H1 (cell line): ENCODE measurements at regions not wholly inside any gene's neighbourhood (a gene's known extent, or its start where the extent isn't known, plus 50 kb on each side); places are given as distances from the start of the nearest gene placed in this dataset.

Experiments
- CTCF ChIA-PET: fragments of 300-600 bp; sonication (Branson Sonifier 250); formaldehyde crosslinking; loops from one replicate; lab custom pipeline; 2021; ENCODE audit not compliant: partially characterized antibody; lab: Charles Lee
- POLR2A ChIA-PET: fragments of 300-600 bp; sonication (Branson Sonifier 250); formaldehyde crosslinking; loops from one replicate; lab custom pipeline; 2021; ENCODE audit warnings: inconsistent platforms; ENCODE audit not compliant: partially characterized antibody; lab: Charles Lee
- DNase-seq, 2 experiments: peaks; one replicate each; pipeline versions ENCODE4 v3.0.0 to v3.0.0-alpha.2; 2010 to 2022; ENCODE audit warnings: low spot score in 2 of 2, low read depth in 1 of 2, mixed read lengths in 1 of 2
- FAIRE-seq: peaks from 2 replicates; lab custom pipeline; 2011; peaks lifted over from hg19 to GRCh38; lab: Jason Lieb, UNC
- H2AFZ ChIP-seq: 2 replicates; pipeline ENCODE4 v1.8.1; 2012; ENCODE audit warnings: low read length, inconsistent platforms
- H2AK5ac ChIP-seq: 2 replicates; pipeline ENCODE4 v1.6.1; 2013; ENCODE audit warnings: low read depth, low read length
- H2BK120ac ChIP-seq: replicated peaks from 2 replicates; pipeline ENCODE3; 2013; ENCODE audit warnings: low read depth, low read length, inconsistent platforms
- H2BK12ac ChIP-seq: 2 replicates; pipeline ENCODE4 v1.6.1; 2013; ENCODE audit warnings: low read depth, low read length
- H2BK15ac ChIP-seq: 2 replicates; pipeline ENCODE4 v1.6.1; 2013; ENCODE audit warnings: low read length
- H2BK20ac ChIP-seq: 2 replicates; pipeline ENCODE4 v1.6.1; 2013; ENCODE audit warnings: low read length
- H2BK5ac ChIP-seq: 2 replicates; pipeline ENCODE4 v1.6.1; 2013; ENCODE audit warnings: low read depth, low read length
- H3K14ac ChIP-seq: 2 replicates; pipeline ENCODE4 v1.6.1; 2013; ENCODE audit warnings: inconsistent platforms; ENCODE audit not compliant: insufficient read length
- H3K18ac ChIP-seq: 2 replicates; pipeline ENCODE4 v1.6.1; 2013; ENCODE audit warnings: low read length; ENCODE audit errors: extremely low read depth
- H3K23ac ChIP-seq: 2 replicates; pipeline ENCODE4 v1.6.1; 2013; ENCODE audit warnings: inconsistent platforms; ENCODE audit not compliant: insufficient read length
- H3K23me2 ChIP-seq: 2 replicates; pipeline ENCODE4 v1.6.1; 2013; ENCODE audit warnings: low read depth, low read length
- H3K27ac ChIP-seq: 2 replicates; pipeline ENCODE4 v1.6.1; 2011; ENCODE audit warnings: low read depth, low read length, inconsistent platforms
- H3K27me3 ChIP-seq, 4 experiments: replicated peaks in 1 of 4; 1 replicate in 1 of 4; 2 replicates in 3 of 4; pipeline versions ENCODE4 v1.6.1 to v1.8.1; 2011 to 2013; ENCODE audit warnings: low read length in 3 of 4, mild to moderate bottlenecking in 3 of 4, inconsistent platforms in 2 of 4, mixed read lengths in 2 of 4, moderate library complexity in 1 of 4; ENCODE audit not compliant: control insufficient read depth in 3 of 4, insufficient read depth in 3 of 4; ENCODE audit errors: extremely low read depth in 1 of 4
- H3K36me3 ChIP-seq, 4 experiments: 2 replicates each; pipeline versions ENCODE4 v1.6.1 to v1.8.1; 2011 to 2013; ENCODE audit warnings: mild to moderate bottlenecking in 4 of 4, low read length in 3 of 4, moderate library complexity in 2 of 4, control low read depth in 1 of 4, inconsistent platforms in 1 of 4; ENCODE audit not compliant: insufficient read depth in 4 of 4, control insufficient read depth in 2 of 4
- H3K4ac ChIP-seq: replicated peaks from 2 replicates; pipeline ENCODE3; 2013; ENCODE audit warnings: low read length, low read depth, mixed read lengths, inconsistent platforms; ENCODE audit not compliant: insufficient read length
- H3K4me1 ChIP-seq, 4 experiments: replicated peaks in 1 of 4; 1 replicate in 1 of 4; 2 replicates in 3 of 4; pipeline versions ENCODE4 v1.6.1 to v1.8.1; 2011 to 2013; ENCODE audit warnings: low read length in 3 of 4, inconsistent platforms in 2 of 4, mixed read lengths in 1 of 4; ENCODE audit not compliant: insufficient read depth in 4 of 4, control insufficient read depth in 3 of 4
- H3K4me2 ChIP-seq, 2 experiments: 2 replicates each; pipeline versions ENCODE4 v1.6.1 to v1.8.1; 2011 to 2013; ENCODE audit warnings: low read depth in 2 of 2, low read length in 2 of 2, control low read depth in 1 of 2, inconsistent platforms in 1 of 2, mild to moderate bottlenecking in 1 of 2; ENCODE audit not compliant: insufficient read depth in 1 of 2
- H3K4me3 ChIP-seq, 4 experiments: fragments of 200-600, 300-600 bp in 1 of 4; sonication (generic), shearing (Covaris generic), sonication (Bioruptor Twin) in 1 of 4; 2 replicates each; pipeline versions ENCODE4 v1.5.1 to v1.8.1; 2011 to 2016; ENCODE audit warnings: low read length in 4 of 4, low read depth in 3 of 4, control low read depth in 2 of 4, inconsistent platforms in 2 of 4, mild to moderate bottlenecking in 2 of 4, mixed read lengths in 1 of 4, moderate library complexity in 1 of 4; ENCODE audit not compliant: insufficient read depth in 2 of 4; ENCODE audit errors: extremely low read depth in 1 of 4
- H3K56ac ChIP-seq: replicated peaks from 2 replicates; pipeline ENCODE3; 2013; ENCODE audit warnings: low read depth, mild to moderate bottlenecking, mixed read lengths, low read length, inconsistent platforms; ENCODE audit not compliant: insufficient read length
- H3K79me1 ChIP-seq: 2 replicates; pipeline ENCODE4 v1.6.1; 2013; ENCODE audit warnings: low read depth, low read length, control low read depth
- H3K79me2 ChIP-seq, 2 experiments: 2 replicates each; pipeline versions ENCODE4 v1.6.1 to v1.8.1; 2012 to 2013; ENCODE audit warnings: low read length in 2 of 2, mild to moderate bottlenecking in 2 of 2, inconsistent platforms in 1 of 2; ENCODE audit not compliant: insufficient read depth in 2 of 2, control insufficient read depth in 1 of 2
- H3K9ac ChIP-seq, 4 experiments: replicated peaks in 1 of 4; 1 replicate in 1 of 4; 2 replicates in 3 of 4; pipeline versions ENCODE4 v1.6.1 to v1.8.1; 2011 to 2013; ENCODE audit warnings: low read depth in 3 of 4, low read length in 3 of 4, control low read depth in 2 of 4, mild to moderate bottlenecking in 2 of 4, moderate library complexity in 2 of 4, inconsistent platforms in 1 of 4; ENCODE audit errors: extremely low read depth in 1 of 4
- H3K9me3 ChIP-seq, 2 experiments: 2 replicates each; pipeline versions ENCODE4 v1.6.1 to v1.8.1; 2012 to 2013; ENCODE audit warnings: mild to moderate bottlenecking in 2 of 2, moderate library complexity in 2 of 2, control low read depth in 1 of 2, inconsistent platforms in 1 of 2, low read depth in 1 of 2, low read length in 1 of 2, mixed read lengths in 1 of 2; ENCODE audit not compliant: insufficient read depth in 2 of 2
- H4K20me1 ChIP-seq, 2 experiments: replicated peaks in 1 of 2; 2 replicates each; pipeline versions ENCODE3 to v1.8.1; 2011 to 2013; ENCODE audit warnings: inconsistent platforms in 2 of 2, low read length in 2 of 2, mild to moderate bottlenecking in 1 of 2; ENCODE audit not compliant: insufficient read depth in 2 of 2, control insufficient read depth in 1 of 2
- H4K5ac ChIP-seq: 2 replicates; pipeline ENCODE4 v1.6.1; 2013; ENCODE audit warnings: low read length, low read depth, mixed read lengths, inconsistent platforms; ENCODE audit not compliant: insufficient read length
- H4K8ac ChIP-seq: 2 replicates; pipeline ENCODE4 v1.8.0; 2013; ENCODE audit warnings: mild to moderate bottlenecking, moderate library complexity, low read length, inconsistent platforms; ENCODE audit not compliant: insufficient read depth; ENCODE audit errors: extremely low read depth
- H4K91ac ChIP-seq: replicated peaks from 2 replicates; pipeline ENCODE3; 2013; ENCODE audit warnings: low read length, mixed read lengths, inconsistent platforms; ENCODE audit not compliant: insufficient read length
- BACH1 ChIP-seq: IDR thresholded peaks from 2 replicates; pipeline ENCODE4 v1.6.1; 2012; ENCODE audit warnings: low read length, improper control_type of control experiment
- BCL11A ChIP-seq, 2 experiments: IDR thresholded peaks; one replicate each; pipeline ENCODE4 v1.6.1; 2011; ENCODE audit warnings: low read depth in 2 of 2, low read length in 2 of 2, mild to moderate bottlenecking in 2 of 2
- CHD2 ChIP-seq: IDR thresholded peaks from 2 replicates; pipeline ENCODE4 v1.6.1; 2012; ENCODE audit warnings: low read length, improper control_type of control experiment
- CREB1 ChIP-seq: IDR thresholded peaks from 2 replicates; pipeline ENCODE4 v1.6.1; 2012; ENCODE audit warnings: inconsistent platforms
- CTBP2 ChIP-seq: IDR thresholded peaks from 2 replicates; pipeline ENCODE4 v1.7.0; 2011; ENCODE audit warnings: borderline replicate concordance, mild to moderate bottlenecking, moderate library complexity, mixed read lengths, low read length; ENCODE audit not compliant: insufficient read depth, insufficient read length
- EZH2 ChIP-seq: fragments of 200-600 bp; sonication (generic); IDR thresholded peaks from 2 replicates; pipeline ENCODE4 v1.7.1; 2012; ENCODE audit warnings: low read depth, mild to moderate bottlenecking, moderate library complexity, low read length, inconsistent platforms; ENCODE audit not compliant: severe bottlenecking
- GTF2F1 ChIP-seq: IDR thresholded peaks from 2 replicates; pipeline ENCODE4 v1.6.1; 2012; ENCODE audit warnings: low read depth, low read length, improper control_type of control experiment, borderline replicate concordance
- JUND ChIP-seq: IDR thresholded peaks from 2 replicates; pipeline ENCODE4 v1.6.1; 2011; ENCODE audit warnings: mild to moderate bottlenecking, improper control_type of control experiment, low read length
- KDM5A ChIP-seq: fragments of 200-600 bp; IDR thresholded peaks from 2 replicates; pipeline ENCODE4 v1.7.1; 2012; ENCODE audit warnings: mild to moderate bottlenecking, low read length, inconsistent platforms, mixed read lengths
- RXRA ChIP-seq: IDR thresholded peaks from 2 replicates; pipeline ENCODE4 v1.6.1; 2011; ENCODE audit warnings: low read depth, mild to moderate bottlenecking, low read length, moderate library complexity; ENCODE audit not compliant: insufficient read depth
- SIRT6 ChIP-seq: IDR thresholded peaks from one replicate; pipeline ENCODE4 v1.7.1; 2012; ENCODE audit warnings: low read length, inconsistent platforms
- SP4 ChIP-seq: IDR thresholded peaks from 2 replicates; pipeline ENCODE4 v1.6.1; 2012; ENCODE audit warnings: low read length, inconsistent platforms
- SUZ12 ChIP-seq: fragments of 200-600 bp; sonication (generic); IDR thresholded peaks from 2 replicates; pipeline ENCODE4 v1.6.1; 2012; ENCODE audit warnings: mild to moderate bottlenecking, inconsistent platforms, low read length, moderate library complexity, mixed read lengths
- WGBS, 2 experiments: shearing (Covaris generic) in 1 of 2; methylation state at CpG; one replicate each; pipeline versions ENCODE4 v1.1.6 to v1.1.7; 2013 to 2015; ENCODE audit warnings: low lambda C conversion rate in 2 of 2, mixed read lengths in 2 of 2, inconsistent platforms in 1 of 2, low coverage in 1 of 2, missing lambda C conversion rate in 1 of 2; ENCODE audit not compliant: insufficient replicate concordance in 2 of 2, insufficient coverage in 1 of 2, insufficient read length in 1 of 2; ENCODE audit errors: extremely low coverage in 1 of 2, missing lambda C conversion rate in 1 of 2; 5-methylcytosine and 5-hydroxymethylcytosine counted together
- TF ChIP-seq, protein P1 (sequence below), 3 experiments: IDR thresholded peaks; 1 replicate in 2 of 3; 2 replicates in 1 of 3; pipeline versions ENCODE4 v1.5.1 to v1.6.1; 2011; ENCODE audit warnings: low read length in 3 of 3, mild to moderate bottlenecking in 3 of 3, inconsistent platforms in 2 of 3, low read depth in 1 of 3, moderate library complexity in 1 of 3; ENCODE audit not compliant: insufficient read depth in 1 of 3; ENCODE audit errors: control extremely low read depth in 1 of 3

DNA sequence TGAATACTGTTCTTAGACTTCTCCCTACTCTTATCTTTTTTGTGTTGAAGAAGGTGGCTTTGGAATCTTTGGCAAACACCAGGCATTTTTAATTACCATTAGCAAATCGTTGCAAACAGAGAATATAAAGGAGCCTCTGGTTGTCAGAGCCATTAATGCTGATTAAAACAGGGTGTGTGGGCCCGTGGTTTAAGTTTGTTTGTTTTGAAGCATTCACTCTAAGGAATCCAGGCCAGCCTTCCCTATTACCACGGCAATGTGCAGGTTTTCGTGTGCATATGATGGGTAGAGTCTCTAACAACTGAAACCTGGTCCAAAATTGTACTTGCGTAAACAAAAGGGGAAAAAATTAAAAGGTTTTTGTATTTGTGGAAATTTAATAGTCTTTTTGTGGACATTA, 141.2 kb upstream of the GMNC start:
- no peaks in the 10 kb centered on the region for H3K79me1 ChIP-seq
- no peaks in the 10 kb centered on the region for H3K27me3 ChIP-seq
- no peak overlapping the region for H3K9ac ChIP-seq
- no peaks in the 10 kb centered on the region for H4K20me1 ChIP-seq
- no peak overlapping the region for H3K56ac ChIP-seq
- H3K36me3 ChIP-seq: no peaks in the 10 kb centered on the region
- H3K27ac ChIP-seq: no peak overlapping the region
- no peak overlapping the region for H2AFZ ChIP-seq
- no peak overlapping the region for H4K5ac ChIP-seq
- no peak overlapping the region for H3K4ac ChIP-seq
- no peak overlapping the region for H2AK5ac ChIP-seq
- H3K4me2 ChIP-seq: no peak overlapping the region
- H2BK5ac ChIP-seq: no peak overlapping the region
- no peak for DNase-seq
- H3K18ac ChIP-seq: no peak overlapping the region
- H3K4me1 ChIP-seq: peaks cover 0 to 2% (median 0%) of the 10 kb centered on the region in 4 experiments; a peak in 1 of 7 replicates
- no peak overlapping the region for H2BK120ac ChIP-seq
- H3K9me3 ChIP-seq: no peaks in the 10 kb centered on the region
- CTCF ChIA-PET: no interaction called here
- H4K91ac ChIP-seq: no peak overlapping the region
- no peak overlapping the region for H2BK20ac ChIP-seq
- POLR2A ChIA-PET: no interaction called here
- H3K79me2 ChIP-seq: no peaks in the 10 kb centered on the region
- FAIRE-seq: no peak
- 87% methylated on average over 5 of the region's 5 CpGs; no CpG with 5 or more reads in 1 of the 2 experiments for WGBS, 2 experiments
- H2BK15ac ChIP-seq: no peak overlapping the region
- H4K8ac ChIP-seq: no peak overlapping the region
- no peak overlapping the region for H3K14ac ChIP-seq
- no peak overlapping the region for H2BK12ac ChIP-seq
- no peak overlapping the region for H3K23ac ChIP-seq
- no peak overlapping the region for H3K4me3 ChIP-seq
- no peaks in the 10 kb centered on the region; the same call in 1 of the 2 replicates for H3K23me2 ChIP-seq
- no peak for TF ChIP-seq CHD2
- no peak for TF ChIP-seq SIRT6
- no peak for TF ChIP-seq BACH1
- no peak for TF ChIP-seq SP4
- TF ChIP-seq CREB1: no peak
- TF ChIP-seq RXRA: no peak
- no peak for TF ChIP-seq JUND
- no peak for TF ChIP-seq KDM5A
- TF ChIP-seq BCL11A (IDR thresholded peaks at IDR 0.05; ENCODE audit: low read depth in 2 of 2, low read length in 2 of 2): no peak
- TF ChIP-seq CTBP2: no peak
- TF ChIP-seq GTF2F1: no peak
- TF ChIP-seq, protein P1, sequence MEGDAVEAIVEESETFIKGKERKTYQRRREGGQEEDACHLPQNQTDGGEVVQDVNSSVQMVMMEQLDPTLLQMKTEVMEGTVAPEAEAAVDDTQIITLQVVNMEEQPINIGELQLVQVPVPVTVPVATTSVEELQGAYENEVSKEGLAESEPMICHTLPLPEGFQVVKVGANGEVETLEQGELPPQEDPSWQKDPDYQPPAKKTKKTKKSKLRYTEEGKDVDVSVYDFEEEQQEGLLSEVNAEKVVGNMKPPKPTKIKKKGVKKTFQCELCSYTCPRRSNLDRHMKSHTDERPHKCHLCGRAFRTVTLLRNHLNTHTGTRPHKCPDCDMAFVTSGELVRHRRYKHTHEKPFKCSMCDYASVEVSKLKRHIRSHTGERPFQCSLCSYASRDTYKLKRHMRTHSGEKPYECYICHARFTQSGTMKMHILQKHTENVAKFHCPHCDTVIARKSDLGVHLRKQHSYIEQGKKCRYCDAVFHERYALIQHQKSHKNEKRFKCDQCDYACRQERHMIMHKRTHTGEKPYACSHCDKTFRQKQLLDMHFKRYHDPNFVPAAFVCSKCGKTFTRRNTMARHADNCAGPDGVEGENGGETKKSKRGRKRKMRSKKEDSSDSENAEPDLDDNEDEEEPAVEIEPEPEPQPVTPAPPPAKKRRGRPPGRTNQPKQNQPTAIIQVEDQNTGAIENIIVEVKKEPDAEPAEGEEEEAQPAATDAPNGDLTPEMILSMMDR (IDR thresholded peaks at IDR 0.05; ENCODE audit: control extremely low read depth in 1 of 3, insufficient read depth in 1 of 3, low read depth in 1 of 3, low read length in 3 of 3): no peak
- TF ChIP-seq EZH2: no peak
- TF ChIP-seq SUZ12: no peak
